D721Med (cell line): ENCODE measurements at regions not wholly inside any gene's neighbourhood (a gene's known extent, or its start where the extent isn't known, plus 50 kb on each side); places are given as distances from the start of the nearest gene placed in this dataset.
A peak's percentile ranks its signal among the peaks of the same experiment; 100 is the strongest.

Experiments used
- DNase-seq: peaks from one replicate; pipeline ENCODE4 v3.0.0; 2011; ENCODE audit warnings: low spot score; ENCODE audit not compliant: insufficient read length
- FAIRE-seq: peaks from 2 replicates; lab custom pipeline; 2011; peaks lifted over from hg19 to GRCh38; lab: Jason Lieb, UNC
- CTCF ChIP-seq: IDR thresholded peaks from 2 replicates; pipeline ENCODE4 v1.5.1; 2012; ENCODE audit warnings: mild to moderate bottlenecking, control low read depth; ENCODE audit not compliant: insufficient read depth; ENCODE audit errors: missing control alignments

GRCh38 chr10:111986079-111986478, 197.5 kb downstream of the GPAM start:
- no peak for TF ChIP-seq CTCF
- DNase-seq (no peak), FAIRE-seq (no peak)

- FAIRE-seq (no peak), DNase-seq (no peak)
- TF ChIP-seq CTCF = no peak
Measured at GRCh38 chr10:111988646-111989045, 194.9 kb downstream of the GPAM start.

- DNase-seq (no peak), FAIRE-seq (no peak)
- TF ChIP-seq CTCF = no peak
Measured at GRCh38 chr10:111989136-111989911, 194.2 kb downstream of the GPAM start.

GRCh38 chr10:111990734-111991133, 192.8 kb downstream of the GPAM start:
- DNase-seq = no peak
- no peak for FAIRE-seq
- TF ChIP-seq CTCF = peak; percentile 37

GRCh38 chr10:111993321-111993720, 190.2 kb downstream of the GPAM start:
- TF ChIP-seq CTCF = no peak
- DNase-seq (no peak), FAIRE-seq (no peak)

- DNase-seq (no peak), FAIRE-seq (no peak)
- no peak for TF ChIP-seq CTCF
Measured at GRCh38 chr10:111993872-111994426, 189.6 kb downstream of the GPAM start.

- DNase-seq (no peak), FAIRE-seq (no peak)
- no peak for TF ChIP-seq CTCF
Measured at GRCh38 chr10:111996103-111996502, 187.5 kb downstream of the GPAM start.
